IPS-15b (cell line): ENCODE measurements at regions not wholly inside any gene's neighbourhood (a gene's known extent, or its start where the extent isn't known, plus 50 kb on each side); places are given as distances from the start of the nearest gene placed in this dataset.

Source experiments
- H3K27me3 ChIP-seq: one replicate; pipeline ENCODE4 v1.6.1; 2013; ENCODE audit warnings: low read length; ENCODE audit not compliant: control insufficient read depth, insufficient read depth
- H3K36me3 ChIP-seq: one replicate; pipeline ENCODE4 v1.6.1; 2013; ENCODE audit warnings: low read length; ENCODE audit not compliant: control insufficient read depth, insufficient read depth
- H3K4me1 ChIP-seq: one replicate; pipeline ENCODE4 v1.6.1; 2013; ENCODE audit warnings: mild to moderate bottlenecking, low read length; ENCODE audit not compliant: control insufficient read depth, insufficient read depth
- H3K4me3 ChIP-seq: one replicate; pipeline ENCODE4 v1.5.1; 2013; ENCODE audit warnings: low read depth, low read length
- H3K9ac ChIP-seq: one replicate; pipeline ENCODE4 v1.6.1; 2013; ENCODE audit warnings: low read depth, mild to moderate bottlenecking, low read length
- H3K9me3 ChIP-seq: one replicate; pipeline ENCODE4 v1.6.1; 2013; ENCODE audit warnings: mild to moderate bottlenecking, low read length; ENCODE audit not compliant: control insufficient read depth, insufficient read depth

DNA sequence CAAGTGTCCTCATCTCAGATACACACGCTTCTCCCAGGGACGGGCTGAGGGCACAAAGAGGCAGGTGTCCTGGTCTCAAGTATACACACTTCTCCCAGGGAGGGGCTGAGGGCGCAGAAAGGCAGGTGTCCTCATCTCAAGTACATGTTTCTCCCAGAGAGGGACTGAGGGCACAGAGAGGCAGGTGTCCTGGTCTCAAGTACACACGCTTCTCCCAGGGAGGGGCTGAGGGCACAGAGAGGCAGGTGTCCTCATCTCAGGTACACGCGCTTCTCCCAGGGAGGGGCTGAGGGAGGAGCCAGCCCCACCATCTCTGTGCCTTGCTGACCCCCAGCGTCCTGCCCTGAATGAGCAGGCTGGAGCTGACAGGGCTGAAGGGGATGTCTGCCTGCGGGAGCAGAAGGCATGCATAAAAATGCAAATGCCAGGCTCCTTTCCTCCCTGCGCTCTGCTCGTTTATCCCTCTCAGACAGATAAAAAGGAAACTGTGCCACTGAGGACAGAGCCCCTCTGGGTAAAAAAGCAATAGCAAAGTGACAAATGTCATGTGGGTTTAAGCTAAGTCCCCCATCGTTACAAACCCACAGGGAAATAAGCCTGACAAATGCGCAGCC lies 96.1 kb upstream of the UQCRFS1 start:
- Histone ChIP-seq H3K27me3 (peaks cover 25% of the 10 kb centered on the region), H3K4me1 (peaks cover 3% of the 10 kb centered on the region), H3K9ac (no peak overlapping the region), H3K9me3 (no peaks in the 10 kb centered on the region), H3K36me3 (no peaks in the 10 kb centered on the region), H3K4me3 (no peak overlapping the region)

DNA sequence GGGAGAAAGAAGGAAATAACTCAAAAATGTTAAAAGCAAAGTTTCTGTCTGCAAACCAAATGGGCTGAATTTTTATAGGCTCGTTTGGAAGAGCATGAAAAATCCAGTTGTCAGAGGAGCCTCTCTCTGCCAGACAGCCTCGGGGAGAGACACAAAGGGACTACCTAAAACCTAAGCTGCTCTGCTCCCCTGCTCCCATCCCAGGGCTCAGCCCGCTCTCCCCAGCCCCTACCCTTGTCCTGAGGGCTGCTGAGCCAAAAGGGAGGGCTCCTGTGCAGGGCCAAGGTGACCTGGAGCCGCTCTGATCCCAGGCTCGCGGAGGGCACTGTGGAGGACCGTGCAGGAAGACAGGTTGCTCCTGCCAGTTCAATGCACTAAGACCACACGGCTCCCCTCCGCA lies 96.7 kb upstream of the UQCRFS1 start:
- Histone ChIP-seq H3K36me3 (no peaks in the 10 kb centered on the region), H3K27me3 (peaks cover 21% of the 10 kb centered on the region), H3K4me3 (no peak overlapping the region), H3K4me1 (peaks cover 3% of the 10 kb centered on the region), H3K9me3 (no peaks in the 10 kb centered on the region), H3K9ac (no peak overlapping the region)

DNA sequence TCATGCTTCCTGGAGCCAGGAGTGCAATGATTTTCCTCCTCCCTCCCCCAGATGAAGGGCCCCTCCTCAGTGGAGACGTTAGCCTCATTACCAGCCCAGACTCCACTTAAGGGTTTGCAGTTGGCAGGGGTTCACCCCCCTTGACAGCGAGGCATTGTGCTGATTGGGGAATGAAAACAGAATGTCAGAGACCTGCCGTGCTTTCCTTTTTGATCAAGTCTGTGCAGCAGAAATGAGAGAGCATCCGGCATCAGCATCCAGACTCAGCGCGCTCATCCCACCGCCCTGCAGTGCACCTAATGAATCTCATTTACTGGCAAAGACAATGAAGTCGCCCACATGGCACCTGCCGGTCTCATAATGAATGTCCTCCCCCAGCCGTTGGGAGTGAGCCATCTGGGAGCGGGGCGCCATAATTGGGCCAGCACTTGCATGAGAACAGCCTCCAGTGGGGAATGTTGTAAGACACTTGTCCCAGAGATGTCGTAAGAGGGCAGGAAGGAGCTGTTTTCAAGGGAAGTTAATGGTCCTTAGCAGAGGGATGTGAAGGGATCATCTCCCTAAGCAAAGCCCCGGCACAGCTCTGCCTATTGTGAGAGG lies 98.3 kb upstream of the UQCRFS1 start:
- Histone ChIP-seq H3K4me1 (peaks cover 6% of the 10 kb centered on the region), H3K36me3 (no peaks in the 10 kb centered on the region), H3K27me3 (peaks cover 21% of the 10 kb centered on the region), H3K4me3 (no peak overlapping the region), H3K9ac (no peak overlapping the region), H3K9me3 (no peaks in the 10 kb centered on the region)

DNA sequence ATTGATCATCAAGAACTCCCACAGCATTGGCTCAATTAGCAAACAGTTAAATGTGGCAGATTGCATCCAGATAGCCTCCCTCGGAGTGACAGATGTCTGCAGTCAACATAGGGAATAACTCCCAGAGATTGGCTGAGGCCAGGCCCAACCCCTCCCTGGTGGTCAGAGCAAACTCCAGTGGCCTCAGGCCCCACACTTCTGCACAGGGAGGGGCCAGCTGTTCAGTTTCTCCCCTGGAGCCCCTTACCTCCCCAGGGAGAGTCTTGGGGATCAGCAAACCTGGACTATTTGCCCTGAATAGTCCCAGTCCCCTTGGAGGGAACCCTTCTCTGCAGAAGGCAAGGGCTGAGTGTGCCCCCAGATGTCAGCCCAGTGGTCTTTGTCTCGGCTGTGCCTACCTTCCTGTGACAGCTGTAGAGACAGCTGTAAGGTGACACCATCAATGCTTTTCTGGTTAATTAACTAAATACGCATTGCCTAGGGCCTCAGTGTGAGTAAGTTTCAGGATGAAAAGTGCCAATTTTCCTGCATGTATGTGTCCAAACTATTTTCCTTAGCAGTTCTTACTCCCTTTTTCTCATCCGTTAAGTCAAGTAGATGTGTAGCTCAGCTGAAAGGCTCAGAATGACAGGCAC lies 102.7 kb upstream of the UQCRFS1 start:
- peaks cover 3% of the 10 kb centered on the region for H3K4me1 ChIP-seq
- no peak overlapping the region for H3K9ac ChIP-seq
- H3K27me3 ChIP-seq = peaks cover 6% of the 10 kb centered on the region
- H3K36me3 ChIP-seq = no peaks in the 10 kb centered on the region
- no peaks in the 10 kb centered on the region for H3K9me3 ChIP-seq
- H3K4me3 ChIP-seq = no peak overlapping the region

DNA sequence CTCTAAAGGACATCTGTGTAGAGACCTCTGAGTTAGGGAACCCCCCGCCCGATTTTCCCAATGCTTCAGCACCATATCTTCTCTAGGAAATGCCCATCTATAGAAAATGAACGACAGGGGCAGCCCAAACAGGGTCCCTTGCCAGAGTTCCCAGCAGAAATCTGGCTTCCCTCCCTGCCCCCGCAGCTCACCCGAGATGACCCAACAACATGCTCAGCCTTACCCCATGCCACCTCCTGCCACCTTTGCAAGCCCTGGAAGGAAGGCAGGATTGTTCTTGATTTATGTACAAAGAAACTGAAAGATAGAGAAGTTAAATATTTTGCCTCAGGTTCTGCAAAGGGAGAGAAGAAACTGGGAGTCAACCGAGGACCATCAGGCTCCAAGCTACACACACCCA lies 105.6 kb upstream of the UQCRFS1 start:
- Histone ChIP-seq H3K9me3 (no peaks in the 10 kb centered on the region), H3K9ac (no peak overlapping the region), H3K4me1 (peaks cover 3% of the 10 kb centered on the region), H3K4me3 (no peak overlapping the region), H3K27me3 (no peaks in the 10 kb centered on the region), H3K36me3 (no peaks in the 10 kb centered on the region)

DNA sequence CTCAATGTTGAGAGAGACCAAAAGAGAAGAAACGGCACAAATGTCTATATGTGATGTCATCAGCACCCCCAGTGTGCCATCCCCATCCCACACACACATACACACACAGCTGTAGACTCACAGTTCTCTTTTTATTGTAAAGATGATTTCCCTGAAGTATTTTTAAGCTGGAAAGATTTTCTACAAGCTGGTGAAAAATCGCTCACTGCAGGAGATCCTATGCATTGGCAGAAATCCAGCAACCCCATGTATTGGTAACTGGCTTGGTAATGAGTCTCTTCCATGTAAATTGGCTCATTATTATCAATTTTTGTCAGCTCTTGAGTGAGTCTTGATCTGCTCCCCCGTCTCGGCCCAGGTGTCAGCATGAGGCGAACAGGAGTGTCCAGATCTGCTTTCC lies 107.1 kb upstream of the UQCRFS1 start:
- H3K9ac ChIP-seq = no peak overlapping the region

DNA sequence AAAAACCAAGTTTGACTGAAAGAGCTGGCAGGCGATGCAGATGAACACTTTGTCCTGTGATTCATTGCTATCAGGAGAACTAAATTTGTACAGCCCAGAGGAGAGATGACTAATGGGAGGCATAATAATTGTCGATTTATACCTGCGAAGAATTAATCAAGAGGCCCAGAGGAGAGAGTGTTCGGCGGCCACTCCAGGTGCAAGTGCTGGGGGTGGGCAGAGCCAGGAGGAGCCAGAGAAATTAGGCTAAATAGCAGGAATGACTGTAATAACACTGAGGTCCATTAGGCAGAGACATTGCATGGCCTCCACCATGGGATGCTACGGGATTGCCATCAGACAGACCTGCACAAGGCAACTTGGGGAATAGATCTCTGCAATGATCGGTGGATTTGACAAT lies 107.7 kb upstream of the UQCRFS1 start:
- Histone ChIP-seq H3K9ac (no peak overlapping the region), H3K9me3 (no peaks in the 10 kb centered on the region), H3K4me3 (no peak overlapping the region), H3K36me3 (no peaks in the 10 kb centered on the region), H3K4me1 (peaks cover 3% of the 10 kb centered on the region), H3K27me3 (no peaks in the 10 kb centered on the region)

More for the DNA sequence above, 107.1 kb upstream of the UQCRFS1 start:
- no peaks in the 10 kb centered on the region for H3K36me3 ChIP-seq
- H3K4me3 ChIP-seq = no peak overlapping the region
- no peaks in the 10 kb centered on the region for H3K27me3 ChIP-seq
- H3K4me1 ChIP-seq = peaks cover 3% of the 10 kb centered on the region
- H3K9me3 ChIP-seq = no peaks in the 10 kb centered on the region

DNA sequence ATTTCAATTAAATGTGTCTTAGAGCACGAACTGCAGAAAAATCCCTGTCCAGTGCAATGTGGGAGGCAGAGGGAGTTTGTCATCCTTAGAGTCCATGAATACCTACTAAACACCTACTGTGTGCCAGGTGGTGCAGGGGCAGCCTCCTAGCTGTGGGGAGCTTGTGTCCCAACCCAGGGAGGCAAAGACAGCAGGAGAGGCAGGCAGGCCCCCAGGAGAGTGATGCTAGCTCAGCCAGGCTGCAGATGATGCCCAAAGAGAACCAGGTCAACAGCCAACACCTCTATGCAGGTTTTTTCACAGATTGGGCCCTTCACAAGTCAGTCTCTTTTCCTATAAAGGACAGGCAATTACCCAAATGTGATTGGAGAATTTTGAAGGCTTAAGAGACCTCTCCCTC lies 108.2 kb upstream of the UQCRFS1 start:
- Histone ChIP-seq H3K27me3 (no peaks in the 10 kb centered on the region), H3K9ac (no peak overlapping the region), H3K9me3 (no peaks in the 10 kb centered on the region), H3K4me3 (no peak overlapping the region), H3K4me1 (no peaks in the 10 kb centered on the region), H3K36me3 (no peaks in the 10 kb centered on the region)

DNA sequence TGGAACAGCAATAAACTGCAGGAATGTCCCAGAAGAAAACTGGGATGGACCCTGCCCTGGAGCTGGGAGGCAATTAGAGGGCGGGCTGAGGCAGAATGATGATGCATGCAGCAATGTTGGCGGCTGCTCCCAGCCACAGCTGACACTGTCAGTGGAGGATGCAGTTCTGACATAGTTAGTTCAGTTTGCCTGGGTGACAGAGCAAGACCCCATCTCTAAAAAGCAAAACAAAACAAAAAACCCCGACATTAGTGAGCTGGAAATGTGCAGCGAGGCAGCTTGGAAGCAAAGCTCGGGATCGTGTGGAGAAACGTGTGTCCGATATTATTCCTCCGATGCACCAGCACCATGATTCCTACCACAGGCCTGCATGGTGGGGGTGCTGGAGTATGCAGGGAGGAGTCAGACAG lies 110.1 kb upstream of the UQCRFS1 start:
- no peak overlapping the region for H3K9ac ChIP-seq

DNA sequence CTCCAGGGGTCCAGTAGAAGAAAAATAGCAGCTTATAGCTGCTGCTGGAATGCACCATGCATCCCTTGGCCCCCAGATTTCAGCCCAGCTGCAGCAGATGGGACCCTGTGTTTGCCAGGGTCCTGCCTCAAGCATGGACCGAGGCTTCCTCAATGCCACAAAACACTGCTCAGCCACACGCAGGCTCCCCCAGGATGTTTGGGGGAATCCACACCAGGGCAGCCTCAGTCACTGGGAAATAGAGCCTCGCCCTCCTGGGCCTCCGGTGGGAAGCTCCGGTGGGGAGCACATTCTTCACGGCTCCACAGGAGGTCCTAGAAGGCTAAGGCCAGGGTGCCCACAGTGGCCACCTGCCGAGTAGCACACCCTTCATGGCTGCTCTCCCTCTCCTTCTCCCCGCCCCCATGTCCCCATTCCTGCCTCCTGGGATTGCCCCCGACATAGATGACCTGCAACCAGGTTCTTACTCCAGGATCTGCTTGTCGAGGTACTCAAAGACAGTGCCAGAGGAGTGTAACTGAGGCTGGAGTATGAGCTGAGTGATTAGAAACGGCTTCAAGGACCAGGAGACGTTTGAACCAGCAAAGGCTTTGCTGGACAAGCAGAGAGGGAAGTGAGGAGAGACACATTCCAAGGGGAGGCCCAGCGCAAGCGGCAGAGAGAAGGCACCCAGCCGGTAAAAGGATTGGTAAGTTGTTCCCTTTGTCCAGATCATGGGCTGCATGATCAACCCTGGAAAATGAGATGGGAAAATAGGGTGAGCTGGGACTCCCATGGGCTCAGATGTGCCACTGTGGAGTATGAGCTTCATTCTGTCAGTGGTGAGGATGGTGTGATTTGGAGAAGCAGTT lies 110.7 kb upstream of the UQCRFS1 start:
- peaks cover 7% of the 10 kb centered on the region for H3K4me1 ChIP-seq
- no peak overlapping the region for H3K4me3 ChIP-seq
- H3K9me3 ChIP-seq = no peaks in the 10 kb centered on the region
- H3K27me3 ChIP-seq = no peaks in the 10 kb centered on the region
- H3K36me3 ChIP-seq = no peaks in the 10 kb centered on the region
- no peak overlapping the region for H3K9ac ChIP-seq

More for the DNA sequence above, 110.1 kb upstream of the UQCRFS1 start:
- Histone ChIP-seq H3K9me3 (no peaks in the 10 kb centered on the region), H3K36me3 (no peaks in the 10 kb centered on the region), H3K4me3 (no peak overlapping the region), H3K27me3 (no peaks in the 10 kb centered on the region), H3K4me1 (peaks cover 7% of the 10 kb centered on the region)

DNA sequence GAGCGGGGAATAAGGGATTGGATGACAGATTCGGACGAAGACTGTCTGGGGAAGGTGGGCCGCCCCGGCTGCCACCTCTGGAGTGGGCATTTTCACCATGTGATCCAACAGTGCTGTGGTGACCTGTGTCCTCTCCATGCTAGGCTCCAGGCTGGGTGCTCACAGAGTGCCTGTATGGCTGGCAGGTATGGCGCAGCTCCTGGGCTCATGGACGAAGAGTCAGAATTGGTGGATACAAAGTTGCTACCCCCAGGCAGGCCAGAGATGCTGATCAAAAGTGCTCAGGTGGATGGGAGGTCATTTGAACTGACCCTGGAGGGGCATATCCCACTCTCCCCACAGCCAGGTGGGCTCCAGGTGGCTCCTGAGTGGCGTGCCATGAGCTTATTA lies 111.3 kb upstream of the UQCRFS1 start:
- Histone ChIP-seq H3K9me3 (no peaks in the 10 kb centered on the region), H3K4me3 (no peak overlapping the region), H3K4me1 (peaks cover 7% of the 10 kb centered on the region), H3K9ac (no peak overlapping the region), H3K27me3 (peaks cover 2% of the 10 kb centered on the region), H3K36me3 (no peaks in the 10 kb centered on the region)
